Neural progenitor cell (in vitro differentiated cells): ENCODE measurements at regions not wholly inside any gene's neighbourhood (a gene's known extent, or its start where the extent isn't known, plus 50 kb on each side); places are given as distances from the start of the nearest gene placed in this dataset.

Experiments
- EZH2 ChIP-seq: fragments of 200-600 bp; sonication (generic); IDR thresholded peaks from 2 replicates; pipeline ENCODE4 v1.6.1; 2017; ENCODE audit warnings: antibody characterized with exemption, mild to moderate bottlenecking, moderate library complexity
- TF ChIP-seq, protein P1 (sequence below): fragments of 200-600 bp; sonication (generic); IDR thresholded peaks from 2 replicates; pipeline ENCODE4 v1.5.1; 2017; ENCODE audit warnings: antibody characterized with exemption, mild to moderate bottlenecking

DNA sequence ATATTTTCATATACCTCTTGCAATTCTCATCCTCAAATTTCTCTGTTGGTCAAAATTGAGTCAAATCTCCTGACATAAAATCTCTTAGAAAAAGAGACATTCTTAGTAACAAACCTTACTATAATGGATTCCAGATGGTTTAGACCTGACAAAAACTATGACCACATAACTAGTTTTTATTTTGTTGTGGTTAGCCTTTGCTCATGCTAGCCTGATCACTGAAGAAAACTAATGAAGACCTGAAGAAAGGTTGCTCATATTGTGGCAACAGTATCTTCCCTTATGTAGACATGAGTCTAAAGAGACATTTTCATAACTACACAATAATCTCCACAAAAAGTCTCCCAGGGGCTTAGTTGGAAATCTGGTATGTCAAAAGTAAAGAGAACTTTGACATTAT, 274.1 kb upstream of the TMEM161B start:
- no peak for TF ChIP-seq EZH2
- TF ChIP-seq, protein P1, sequence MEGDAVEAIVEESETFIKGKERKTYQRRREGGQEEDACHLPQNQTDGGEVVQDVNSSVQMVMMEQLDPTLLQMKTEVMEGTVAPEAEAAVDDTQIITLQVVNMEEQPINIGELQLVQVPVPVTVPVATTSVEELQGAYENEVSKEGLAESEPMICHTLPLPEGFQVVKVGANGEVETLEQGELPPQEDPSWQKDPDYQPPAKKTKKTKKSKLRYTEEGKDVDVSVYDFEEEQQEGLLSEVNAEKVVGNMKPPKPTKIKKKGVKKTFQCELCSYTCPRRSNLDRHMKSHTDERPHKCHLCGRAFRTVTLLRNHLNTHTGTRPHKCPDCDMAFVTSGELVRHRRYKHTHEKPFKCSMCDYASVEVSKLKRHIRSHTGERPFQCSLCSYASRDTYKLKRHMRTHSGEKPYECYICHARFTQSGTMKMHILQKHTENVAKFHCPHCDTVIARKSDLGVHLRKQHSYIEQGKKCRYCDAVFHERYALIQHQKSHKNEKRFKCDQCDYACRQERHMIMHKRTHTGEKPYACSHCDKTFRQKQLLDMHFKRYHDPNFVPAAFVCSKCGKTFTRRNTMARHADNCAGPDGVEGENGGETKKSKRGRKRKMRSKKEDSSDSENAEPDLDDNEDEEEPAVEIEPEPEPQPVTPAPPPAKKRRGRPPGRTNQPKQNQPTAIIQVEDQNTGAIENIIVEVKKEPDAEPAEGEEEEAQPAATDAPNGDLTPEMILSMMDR: no peak
